ENCODE measurements at regions not wholly inside any gene's neighbourhood (a gene's known extent, or its start where the extent isn't known, plus 50 kb on each side); places are given as distances from the start of the nearest gene placed in this dataset.

GRCh38 chr6:156715839-156716238 is 61.3 kb upstream of the ARID1B start:
- TF ChIP-seq GATA2 (IDR thresholded peaks at IDR 0.05; ENCODE audit: low read depth, low read length) (no peak), GATA3 (IDR thresholded peaks at IDR 0.05; ENCODE audit: low read depth, low read length) (no peak)
